Putamen (tissue), 1 donor: ENCODE measurements at regions not wholly inside any gene's neighbourhood (a gene's known extent, or its start where the extent isn't known, plus 50 kb on each side); places are given as distances from the start of the nearest gene placed in this dataset.
A peak's percentile ranks its signal among the peaks of the same experiment; 100 is the strongest.

Source experiments
- DNase-seq: peaks from one replicate; pipeline ENCODE4 v3.0.0-alpha.2; 2016; ENCODE audit warnings: low spot score

- no peak for DNase-seq
Measured at GRCh38 chr2:240209493-240209892, 69.0 kb upstream of the OTOS start.

GRCh38 chr2:240210198-240210965, 69.9 kb upstream of the OTOS start:
- DNase-seq = no peak

GRCh38 chr2:240211096-240211495, 70.6 kb upstream of the OTOS start:
- no peak for DNase-seq

- no peak for DNase-seq
Measured at GRCh38 chr2:240211598-240212424, 71.4 kb upstream of the OTOS start.

GRCh38 chr2:240212425-240213225, 72.2 kb upstream of the OTOS start:
- no peak for DNase-seq

GRCh38 chr2:240213226-240213475, 72.7 kb upstream of the OTOS start:
- no peak for DNase-seq

GRCh38 chr2:240213476-240214421, 73.3 kb upstream of the OTOS start:
- DNase-seq = peak; percentile 35

GRCh38 chr2:240214790-240215675, 74.6 kb upstream of the OTOS start:
- no peak for DNase-seq

GRCh38 chr2:240215676-240216051, 75.2 kb upstream of the OTOS start:
- no peak for DNase-seq

GRCh38 chr2:240216167-240216566, 75.7 kb upstream of the OTOS start:
- DNase-seq = no peak

GRCh38 chr2:240217431-240218301, 77.2 kb upstream of the OTOS start:
- DNase-seq = no peak

GRCh38 chr2:240219208-240219890, 78.9 kb upstream of the OTOS start:
- no peak for DNase-seq

GRCh38 chr2:240220371-240220770, 79.9 kb upstream of the OTOS start:
- DNase-seq = peak; percentile 56

GRCh38 chr2:240223631-240224030, 83.2 kb upstream of the OTOS start:
- no peak for DNase-seq

GRCh38 chr2:240224676-240225075, 84.2 kb upstream of the OTOS start:
- no peak for DNase-seq

GRCh38 chr2:240225131-240225530, 84.7 kb upstream of the OTOS start:
- no peak for DNase-seq

- DNase-seq = no peak
Measured at GRCh38 chr2:240225660-240226475, 85.4 kb upstream of the OTOS start.
